Hematopoietic multipotent progenitor cell treated with erythropoietin and hydrocortisone succinate and interleukin-3 and kit ligand, for 17 days (in vitro differentiated cells): ENCODE measurements at regions not wholly inside any gene's neighbourhood (a gene's known extent, or its start where the extent isn't known, plus 50 kb on each side); places are given as distances from the start of the nearest gene placed in this dataset.
"Not testable (repeated sequence)": the region's sequence is repeated elsewhere in the genome, so short reads cannot be mapped to it uniquely, and the experiment has no call there.

Experiments
- DNase-seq: peaks from one replicate; pipeline ENCODE4 v3.0.0-alpha.2; 2015; ENCODE audit warnings: low spot score

DNA sequence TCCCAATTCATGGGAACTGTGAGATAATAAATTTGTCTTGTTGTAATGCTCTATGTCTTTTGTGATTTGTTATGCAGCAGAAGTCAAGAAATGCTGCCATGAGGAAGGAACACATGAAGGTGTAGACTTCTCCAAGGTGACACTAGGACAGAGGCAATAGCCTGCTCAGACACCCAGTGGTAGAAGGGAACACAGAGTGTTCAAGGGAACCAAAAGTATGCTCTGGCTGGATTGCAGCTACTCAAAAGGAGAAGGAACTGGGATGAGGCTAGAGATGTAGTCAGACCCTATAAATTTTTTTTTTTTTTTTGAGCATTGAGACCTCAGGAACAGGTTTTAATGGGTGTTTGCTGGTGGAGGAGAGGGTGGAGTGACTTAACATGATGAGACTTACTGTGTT lies 232.5 kb downstream of the PARP8 start:
- no peak for DNase-seq

DNA sequence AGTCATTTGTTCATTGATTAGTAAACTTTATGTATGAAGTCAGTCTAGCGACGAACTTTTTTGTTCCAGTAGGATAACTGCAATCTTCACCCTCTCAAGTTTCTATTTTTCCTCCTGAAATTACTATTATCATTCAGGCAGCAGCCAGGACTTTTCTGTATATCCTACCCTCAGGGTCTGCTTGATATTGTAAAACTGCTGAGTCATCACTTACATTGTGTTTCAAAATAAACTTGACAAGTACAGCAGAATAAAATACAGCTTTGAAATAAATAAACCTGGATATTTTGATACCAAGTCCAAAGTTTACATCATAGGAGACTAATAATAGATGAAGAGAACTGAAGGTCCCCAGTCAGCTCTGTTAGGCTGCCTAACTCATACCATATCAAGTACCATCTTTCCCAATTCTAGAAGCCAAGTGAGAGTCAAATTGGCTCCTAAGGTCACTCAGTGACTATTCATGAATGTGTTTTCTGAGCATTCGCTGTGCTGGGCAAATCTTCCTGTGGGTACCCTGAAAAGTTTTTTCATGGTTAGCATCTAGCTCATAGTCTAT lies 234.6 kb downstream of the PARP8 start:
- DNase-seq: no peak

DNA sequence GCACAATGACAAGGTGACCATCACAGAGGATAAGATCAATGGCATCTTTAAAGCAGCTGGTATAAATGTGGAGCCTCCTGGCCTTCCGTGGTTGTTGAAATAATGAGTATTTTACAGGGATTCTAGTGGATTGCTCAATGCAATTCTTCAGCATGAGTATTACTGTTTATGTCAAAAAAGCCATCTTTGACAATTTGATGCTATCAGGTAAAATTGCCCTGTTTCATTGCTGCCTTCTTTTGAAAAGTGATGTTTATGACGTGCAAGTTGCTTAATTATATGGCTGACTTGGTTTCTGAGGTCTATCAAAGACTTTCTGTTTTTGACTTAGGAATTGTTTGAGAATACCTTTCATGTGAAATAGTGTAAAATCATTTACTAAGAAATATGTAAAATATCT lies 237.2 kb downstream of the PARP8 start:
- no peak for DNase-seq

DNA sequence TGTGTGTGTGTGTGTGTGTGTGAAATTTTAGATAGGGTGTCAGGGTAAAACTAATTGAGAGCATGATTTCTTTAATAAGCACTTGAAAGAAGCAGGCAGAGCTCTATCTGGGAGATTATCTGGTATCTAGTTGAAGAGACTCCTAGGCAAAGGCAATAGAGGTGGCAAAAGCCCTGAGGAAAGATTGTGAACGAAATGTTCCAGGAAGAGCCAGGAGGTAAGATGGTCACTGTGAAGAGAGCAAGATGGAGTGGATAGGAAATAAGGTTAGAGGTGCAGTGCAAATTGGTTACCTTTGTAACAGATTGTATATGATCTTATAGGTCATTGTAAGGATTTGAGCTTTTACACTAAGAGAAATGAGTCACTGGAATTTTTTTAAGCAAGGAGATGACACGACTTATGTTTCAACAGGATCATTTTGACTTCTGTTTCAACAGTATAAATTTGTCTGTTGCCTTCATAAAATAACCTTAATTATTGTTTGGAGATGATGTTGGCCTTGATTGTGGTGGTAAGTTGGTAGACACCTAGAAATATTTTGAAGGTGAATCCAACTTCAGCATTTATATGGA lies 239.6 kb downstream of the PARP8 start:
- no peak for DNase-seq

- not testable (repeated sequence) for DNase-seq
Observed at GRCh38 chr5:50920160-50920559, 253.7 kb downstream of the PARP8 start.

DNA sequence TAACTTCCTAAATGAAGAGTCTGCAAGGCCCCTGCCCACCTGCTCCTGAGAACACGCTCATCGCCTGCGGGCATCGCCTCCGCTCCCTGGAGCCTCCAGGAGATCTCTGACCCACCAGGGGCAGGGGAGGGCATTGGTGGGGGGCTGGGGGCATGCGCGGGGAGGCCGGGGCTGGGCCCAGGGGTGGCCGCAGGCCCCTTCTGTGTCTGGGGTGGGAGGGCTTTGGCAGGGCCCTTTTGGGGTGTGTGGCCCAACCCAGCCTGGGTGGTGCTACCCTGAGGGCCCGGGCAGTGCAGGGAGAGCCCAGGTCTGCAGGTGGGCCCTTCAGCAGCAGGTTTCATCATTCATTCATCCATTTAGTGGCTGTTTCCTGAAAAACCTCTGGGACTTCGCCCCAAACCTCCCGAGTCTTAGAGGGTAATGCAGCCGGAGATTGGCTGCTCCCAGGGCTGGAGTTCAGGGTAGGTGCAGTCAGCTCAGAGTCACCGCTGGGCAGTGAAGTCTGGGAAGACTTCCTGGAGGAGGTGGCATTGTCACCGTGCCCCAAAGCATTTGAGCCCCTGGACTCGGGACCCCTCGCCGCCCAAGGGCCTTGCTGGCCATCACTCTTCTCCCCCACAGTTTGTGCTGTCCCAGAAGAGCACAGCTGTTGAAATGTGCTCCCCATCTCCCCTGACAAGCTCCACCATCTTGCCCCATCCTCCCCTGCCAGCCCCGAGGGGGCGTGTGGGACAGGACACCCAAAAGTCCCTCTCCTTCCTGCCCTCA lies 255.1 kb downstream of the PARP8 start:
- no peak for DNase-seq

GRCh38 chr5:50922134-50922941 lies 255.9 kb downstream of the PARP8 start:
- DNase-seq: not testable (repeated sequence)

GRCh38 chr5:50922942-50923767 lies 256.7 kb downstream of the PARP8 start:
- DNase-seq: no peak

DNA sequence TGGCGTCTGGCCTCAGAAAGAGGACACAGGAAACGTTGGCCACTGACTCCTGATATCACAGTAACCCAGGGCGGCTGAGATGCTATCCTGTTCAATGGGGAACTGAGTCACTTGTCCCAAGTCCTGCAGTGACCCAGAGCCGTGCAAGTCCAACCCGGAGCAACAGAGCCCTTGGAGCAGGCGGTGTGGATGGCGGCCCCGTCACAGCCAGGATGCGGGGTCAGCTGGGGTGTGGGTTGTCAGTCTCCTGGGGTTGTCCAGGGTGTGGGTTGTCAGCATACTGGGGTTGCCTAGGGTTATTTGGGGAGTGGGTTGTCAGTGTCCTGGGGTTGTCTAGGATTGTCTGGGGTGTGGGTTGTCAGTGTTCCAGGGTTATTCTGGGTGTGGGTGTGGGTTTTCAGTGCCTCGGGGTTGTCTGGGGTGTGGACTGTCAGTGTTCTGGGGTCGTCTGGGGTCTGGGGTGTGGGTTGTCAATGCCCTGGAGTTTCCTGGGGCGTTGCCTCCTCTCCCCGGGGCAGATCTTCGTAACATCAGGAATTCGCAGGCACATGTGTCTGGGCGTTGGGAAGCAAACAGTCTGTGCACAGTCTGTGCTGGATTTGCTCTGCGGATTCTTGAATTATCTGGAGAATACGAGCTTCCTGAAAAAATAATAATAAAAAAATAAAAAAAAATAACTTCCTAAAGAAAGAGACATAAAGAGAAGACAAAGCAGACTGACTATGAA lies 257.5 kb downstream of the PARP8 start:
- DNase-seq: no peak

DNA sequence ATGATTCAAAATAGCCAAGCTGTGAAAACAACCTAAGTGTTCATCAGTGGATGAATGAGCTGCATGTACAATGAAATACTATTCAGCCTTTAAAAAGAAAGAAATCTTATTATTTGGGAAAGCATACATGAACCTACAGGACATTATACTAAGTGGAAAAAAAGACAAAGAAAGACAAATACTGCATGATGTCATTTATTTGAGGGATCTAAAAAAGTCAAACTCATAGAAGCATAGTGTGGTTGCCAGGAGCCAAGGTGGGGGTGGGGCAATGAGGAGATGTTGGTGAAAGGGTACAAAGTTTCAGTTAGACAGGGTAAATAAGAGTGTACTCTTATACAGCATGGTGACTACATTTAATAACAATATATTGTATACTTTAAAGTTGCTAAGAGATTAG lies 261.5 kb downstream of the PARP8 start:
- no peak for DNase-seq

DNA sequence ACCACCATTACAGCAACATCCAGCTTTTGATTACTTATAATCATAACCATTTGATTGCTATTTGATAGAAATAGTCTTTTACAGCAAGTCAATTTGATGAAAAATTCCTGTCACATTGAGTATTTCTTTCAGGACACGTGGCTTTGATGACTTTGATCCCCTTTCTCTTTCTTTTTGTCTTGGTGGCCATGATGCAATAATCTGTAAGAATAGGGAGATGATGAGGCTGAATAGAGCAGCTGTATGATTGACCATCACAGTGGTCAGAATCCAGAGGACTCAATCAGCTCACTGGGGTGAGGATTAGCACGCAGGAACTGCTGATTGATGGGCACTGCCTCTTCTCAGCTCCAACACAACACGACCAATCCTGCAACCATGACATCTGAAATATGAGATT lies 262.7 kb downstream of the PARP8 start:
- no peak for DNase-seq

DNA sequence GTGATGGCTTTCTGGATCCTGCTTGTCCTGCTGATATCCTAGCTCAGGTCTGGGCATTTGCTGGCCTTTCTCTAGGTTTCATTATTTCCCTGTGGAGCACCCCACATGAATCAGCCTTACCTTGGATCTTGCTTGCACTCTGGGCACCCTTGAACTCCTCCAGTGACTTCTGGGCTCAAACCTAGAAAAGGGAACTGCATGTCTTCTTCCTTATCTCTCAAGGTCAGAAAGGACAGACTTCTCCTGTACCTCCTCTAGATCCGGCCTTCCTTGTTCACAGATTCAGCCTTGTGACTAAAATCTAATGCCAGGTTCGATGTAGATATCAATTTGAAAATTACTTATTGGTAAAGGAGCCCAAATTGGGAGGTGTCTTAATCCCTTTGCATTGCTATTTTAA lies 267.9 kb downstream of the PARP8 start:
- DNase-seq: no peak

GRCh38 chr5:50945139-50945538 lies 278.7 kb downstream of the PARP8 start:
- no peak for DNase-seq

DNA sequence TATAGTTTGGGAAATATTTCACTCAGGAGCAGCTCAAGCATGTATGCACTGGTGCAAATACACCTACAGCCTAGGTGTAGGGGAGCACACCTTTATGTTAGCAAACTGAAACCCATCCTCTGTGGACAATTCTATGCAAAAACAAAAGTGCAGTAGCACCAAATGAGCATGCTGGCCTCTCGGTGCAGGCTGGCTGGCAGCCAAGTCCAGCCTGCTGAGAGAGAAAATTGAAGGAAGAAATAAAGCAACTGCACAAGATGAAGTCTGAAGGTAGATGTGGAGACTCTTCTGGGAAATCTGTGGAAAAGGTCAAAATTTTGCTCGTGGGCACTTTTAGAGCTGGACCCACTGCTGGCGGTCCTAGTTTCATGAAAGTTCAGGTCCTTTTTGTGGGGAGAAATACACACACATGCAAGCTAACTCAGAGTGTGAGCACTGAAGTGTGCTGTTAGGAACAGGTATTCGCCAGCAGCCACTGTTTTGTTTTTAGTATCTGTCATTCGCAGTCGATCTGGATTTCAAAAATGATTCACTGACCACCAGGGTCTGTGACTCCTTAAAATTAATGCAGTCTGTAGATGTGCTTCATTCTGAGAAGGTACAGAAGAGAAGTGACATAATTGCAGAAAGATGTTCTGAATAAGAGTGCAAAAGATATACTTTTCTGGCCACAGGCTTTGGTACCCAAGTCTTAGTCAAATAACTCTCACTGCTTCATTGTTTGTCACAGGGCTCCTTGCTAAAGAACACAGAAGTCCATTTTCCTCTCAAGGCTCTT lies 281.7 kb downstream of the PARP8 start:
- no peak for DNase-seq

DNA sequence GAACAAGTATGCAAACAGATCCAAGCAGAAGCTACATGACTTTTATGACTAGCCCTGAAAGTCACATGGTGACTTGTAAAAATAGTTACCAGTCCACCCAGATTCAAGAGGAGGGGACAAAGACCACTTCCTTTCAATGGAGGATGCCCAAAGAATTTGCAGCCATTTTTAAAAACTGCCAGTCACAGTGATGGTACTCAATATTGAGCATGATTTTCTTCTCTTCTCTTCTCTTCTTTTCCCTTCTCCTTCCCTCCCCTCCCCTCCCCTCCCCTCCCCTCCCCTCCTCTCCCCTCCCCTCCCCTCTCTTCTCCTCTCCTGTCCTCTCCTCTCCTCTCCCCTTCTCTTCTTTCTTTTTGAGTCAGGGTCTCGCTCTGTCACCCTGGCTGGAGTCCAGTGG lies 286.9 kb downstream of the PARP8 start:
- no peak for DNase-seq

- DNase-seq: peak; percentile 5
Observed at GRCh38 chr5:50958852-50959457, 292.5 kb downstream of the PARP8 start.

DNA sequence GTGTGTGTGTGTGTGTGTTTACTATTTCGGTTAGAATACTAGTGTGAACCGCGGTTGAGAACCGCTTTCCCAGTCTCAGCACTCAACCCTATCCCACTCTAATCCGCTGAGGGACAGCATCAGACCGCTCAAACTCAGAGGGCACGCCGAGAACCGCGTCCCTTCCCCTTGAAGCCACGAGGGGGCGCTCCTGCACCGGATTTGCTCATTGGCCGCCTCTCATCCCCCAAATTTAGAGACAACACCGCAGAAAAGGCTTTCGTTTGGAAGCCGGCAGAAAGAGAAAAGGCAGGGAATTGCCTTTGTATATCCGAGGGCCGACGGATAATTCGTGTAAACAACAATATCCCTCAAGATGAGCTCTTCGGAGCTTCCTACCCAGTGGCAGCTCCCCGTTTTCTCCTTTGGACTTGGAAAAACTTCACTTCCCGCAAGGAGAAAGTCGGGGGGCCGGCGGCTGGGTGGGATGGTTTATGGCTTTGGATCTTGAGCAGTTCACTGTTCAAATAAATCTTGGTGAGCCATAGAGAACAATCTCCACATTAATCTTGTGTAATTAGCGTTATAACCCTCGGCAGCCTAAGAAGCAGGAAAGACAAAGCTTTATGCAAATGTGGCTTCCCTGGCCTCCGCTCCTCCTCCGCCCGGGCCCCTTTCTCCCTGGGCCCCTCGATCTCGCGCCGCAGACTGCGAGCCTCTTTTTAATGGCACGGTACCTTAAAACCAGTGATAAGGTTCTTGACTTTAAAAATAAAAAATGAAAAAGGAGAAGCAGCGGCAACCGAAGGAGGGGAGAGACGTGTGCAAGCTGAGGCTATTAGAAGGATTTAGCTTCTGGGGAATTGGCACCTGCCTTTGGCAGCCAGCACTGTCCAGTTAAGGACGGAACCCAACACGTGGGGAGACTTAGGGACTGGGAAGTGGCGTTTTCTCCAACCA lies 296.8 kb downstream of the PARP8 start:
- DNase-seq: peak; percentile 15

GRCh38 chr5:50963971-50964745 lies 297.7 kb downstream of the PARP8 start:
- DNase-seq: no peak
